ENCODE measurements at regions not wholly inside any gene's neighbourhood (a gene's known extent, or its start where the extent isn't known, plus 50 kb on each side); places are given as distances from the start of the nearest gene placed in this dataset.
"Not testable (repeated sequence)": the region's sequence is repeated elsewhere in the genome, so short reads cannot be mapped to it uniquely, and the experiment has no call there.

DNA sequence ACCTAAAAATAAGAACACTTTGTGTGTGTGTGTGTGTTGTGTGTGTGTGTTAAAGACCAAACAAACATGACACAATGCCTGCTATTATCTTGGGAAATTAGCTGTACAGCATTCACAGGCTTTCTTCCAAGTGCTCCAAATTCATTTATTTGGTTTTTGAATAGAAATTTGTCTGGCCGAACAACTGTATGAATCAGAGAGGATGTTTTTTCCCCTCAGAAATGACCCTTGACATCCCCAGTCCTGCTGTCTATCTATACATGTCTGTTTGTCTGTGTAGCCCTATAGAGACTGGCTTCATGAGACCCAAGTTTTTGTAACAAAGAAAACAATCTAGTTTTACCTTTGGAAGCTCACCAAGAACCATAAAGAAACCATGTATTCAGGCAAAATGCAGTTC lies 549.8 kb downstream of the NSUN3 start:
- DNase-seq = no peak

DNA sequence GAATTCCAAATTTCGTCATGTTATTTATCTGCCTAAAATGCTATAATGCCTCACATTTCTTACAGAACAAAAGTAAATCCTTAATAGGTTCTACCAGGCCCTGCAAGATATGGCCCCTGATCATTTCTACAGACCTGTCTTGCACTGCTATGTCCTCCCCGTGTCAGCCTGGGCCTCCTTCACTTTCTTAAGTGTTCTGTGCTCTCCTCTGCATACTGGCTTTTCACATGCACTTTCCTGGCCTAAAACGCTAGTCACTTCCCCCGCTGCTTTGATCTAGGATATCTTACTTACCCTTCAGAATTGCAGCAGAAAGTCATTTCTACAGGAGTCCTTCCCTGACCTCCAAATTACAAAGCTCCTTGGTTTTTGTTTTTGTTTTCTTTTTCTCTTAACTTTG lies 551.3 kb downstream of the NSUN3 start:
- no peak for DNase-seq

DNA sequence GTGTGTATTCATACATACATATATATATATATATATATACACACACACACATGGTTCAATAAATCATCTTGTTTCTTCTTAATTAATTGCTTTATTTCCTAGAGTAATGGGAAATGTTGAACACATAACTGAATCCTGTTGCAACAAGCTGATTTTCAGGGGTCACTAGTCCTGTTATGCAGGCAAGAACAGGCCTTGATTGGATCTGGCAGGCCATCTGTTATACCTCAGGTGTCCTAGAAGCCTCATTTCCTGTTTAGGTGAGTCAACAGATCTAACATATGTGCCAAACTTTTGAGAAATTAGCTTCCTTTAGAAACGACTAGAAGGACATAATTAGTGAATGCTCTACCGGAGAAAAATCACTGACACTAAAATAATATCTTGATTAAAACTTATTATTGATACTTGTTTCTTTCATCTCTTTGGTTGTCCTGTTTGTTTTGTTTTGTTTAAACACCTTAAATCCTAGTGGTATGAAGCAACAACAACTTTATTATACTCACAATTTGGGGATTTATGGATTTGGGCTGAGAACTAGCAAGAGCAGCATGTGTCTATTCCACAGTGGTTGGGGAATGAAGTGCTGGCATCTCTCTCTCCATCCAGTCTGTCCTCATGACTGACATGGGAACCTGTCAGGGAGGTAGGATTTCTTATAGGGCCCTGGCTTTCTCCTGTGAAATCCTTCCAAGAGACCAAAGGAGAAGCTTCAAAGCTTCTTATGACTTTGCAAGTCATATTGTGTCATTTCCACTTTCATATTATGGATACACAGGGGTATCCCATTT lies 552.6 kb downstream of the NSUN3 start:
- DNase-seq = no peak

DNA sequence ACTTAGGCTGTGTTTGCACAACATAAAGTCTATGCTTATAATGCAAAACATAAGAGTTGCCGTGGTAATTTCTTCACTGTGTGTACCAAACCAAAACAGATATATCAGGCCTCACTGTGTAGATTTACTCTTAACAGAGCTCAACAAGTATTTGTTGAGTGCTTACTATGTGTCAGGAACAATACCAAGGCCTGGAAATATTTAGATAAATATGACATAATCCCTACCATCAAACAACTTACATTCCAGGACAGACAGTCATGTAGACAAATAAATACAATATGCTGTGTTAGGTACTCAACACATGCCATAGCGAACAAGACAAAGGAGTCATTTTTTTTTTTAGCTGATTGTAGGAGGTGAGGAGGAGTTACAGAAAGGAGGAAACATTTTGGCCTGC lies 554.0 kb downstream of the NSUN3 start:
- no peak for DNase-seq

DNA sequence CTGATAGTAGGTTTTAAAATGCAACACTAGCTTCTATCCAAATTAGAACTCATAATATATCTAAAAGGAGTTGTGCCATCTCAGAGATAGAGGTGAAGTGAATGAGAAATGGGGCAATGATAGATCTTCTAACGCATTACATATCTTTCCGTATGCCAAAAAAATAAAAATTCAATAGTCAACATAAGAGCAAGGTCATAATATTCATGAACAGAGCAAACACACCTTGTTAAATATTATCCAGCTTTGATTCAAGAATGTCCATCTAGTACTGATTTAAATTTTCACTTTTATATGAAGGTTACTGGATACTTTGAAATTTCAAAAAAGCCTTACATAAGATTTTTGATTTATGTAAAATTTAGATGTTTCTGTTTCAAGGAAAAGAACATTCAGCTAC lies 554.5 kb downstream of the NSUN3 start:
- DNase-seq = no peak

GRCh38 chr3:94619643-94620042 lies 556.8 kb downstream of the NSUN3 start:
- peak; percentile 24 for DNase-seq

DNA sequence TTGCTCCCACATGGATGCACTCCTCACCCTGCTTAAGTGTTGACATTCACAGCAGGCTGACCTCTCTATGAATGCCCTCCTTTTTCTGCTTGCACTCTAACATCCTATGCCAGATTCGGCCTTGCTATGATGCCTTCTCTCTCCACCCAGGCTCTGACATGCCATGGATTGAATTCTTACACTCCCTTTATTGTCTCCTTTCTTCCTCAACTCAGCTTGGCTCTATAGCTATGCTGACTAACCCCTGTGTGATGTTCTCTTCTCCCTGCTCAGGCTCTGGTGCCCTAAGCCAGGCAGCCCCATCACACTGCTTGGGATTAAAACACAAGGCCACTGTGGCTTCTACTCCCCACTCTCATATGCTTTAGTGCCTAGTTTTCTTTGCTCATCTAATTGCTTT lies 563.7 kb downstream of the NSUN3 start:
- no peak for DNase-seq

DNA sequence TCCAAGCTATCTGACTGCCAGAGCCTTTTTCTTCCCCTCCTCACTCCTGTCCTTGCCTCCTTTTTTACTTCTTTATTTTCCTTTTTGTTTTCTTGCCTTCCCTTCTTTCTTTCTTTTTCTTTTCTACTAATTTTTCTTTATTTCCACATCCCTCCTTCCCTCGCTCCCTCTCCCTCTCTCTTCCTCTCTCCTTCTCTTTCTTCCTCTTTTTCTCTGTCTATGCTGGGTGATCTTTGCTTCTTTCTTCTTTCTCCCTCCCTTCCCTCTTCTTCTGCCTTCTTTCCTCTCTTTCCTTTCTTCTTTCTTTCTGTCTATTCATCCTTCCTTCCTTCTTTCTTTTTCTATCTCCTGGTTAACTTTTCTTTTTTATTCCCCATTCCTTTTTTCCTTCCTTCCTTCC lies 564.8 kb downstream of the NSUN3 start:
- no peak for DNase-seq

DNA sequence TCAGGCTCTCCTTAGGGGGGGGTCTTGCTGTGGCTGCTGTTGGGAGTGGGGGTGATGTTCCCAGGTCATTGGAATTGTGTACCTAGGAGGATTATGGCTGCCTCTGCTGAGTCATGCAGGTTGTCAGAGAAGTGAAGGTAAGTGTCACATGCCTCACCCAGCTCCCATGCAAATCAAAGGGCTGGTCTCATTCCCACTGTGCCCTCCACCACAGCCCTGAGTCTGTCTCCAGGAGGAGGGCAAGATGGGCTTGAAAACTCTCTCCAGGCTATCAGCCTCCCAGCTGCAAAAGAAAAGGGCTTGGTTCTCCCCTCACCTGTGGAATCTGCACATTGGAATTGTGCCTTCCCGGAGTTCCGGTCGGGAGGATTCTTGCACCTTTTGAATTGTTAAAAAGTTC lies 580.5 kb downstream of the NSUN3 start:
- no peak for DNase-seq

DNA sequence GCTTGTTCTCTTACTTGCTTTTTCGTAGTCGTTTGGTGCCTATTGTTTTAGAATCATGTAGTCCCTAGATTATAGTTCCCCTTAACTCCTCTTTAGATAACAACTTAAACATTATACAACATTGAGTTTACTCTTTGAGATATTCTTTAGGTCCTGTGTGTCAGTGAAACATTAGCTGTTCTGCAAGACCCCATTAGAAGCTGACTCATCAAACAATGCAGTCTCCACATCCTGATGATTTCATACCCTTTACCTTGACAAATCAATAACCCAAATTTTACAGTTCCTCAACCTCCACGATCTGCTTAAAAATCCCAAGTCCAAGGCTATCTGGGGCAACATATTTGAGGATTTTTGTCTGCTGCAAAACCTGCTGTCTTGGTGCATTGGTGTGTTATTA lies 582.9 kb downstream of the NSUN3 start:
- no peak for DNase-seq

DNA sequence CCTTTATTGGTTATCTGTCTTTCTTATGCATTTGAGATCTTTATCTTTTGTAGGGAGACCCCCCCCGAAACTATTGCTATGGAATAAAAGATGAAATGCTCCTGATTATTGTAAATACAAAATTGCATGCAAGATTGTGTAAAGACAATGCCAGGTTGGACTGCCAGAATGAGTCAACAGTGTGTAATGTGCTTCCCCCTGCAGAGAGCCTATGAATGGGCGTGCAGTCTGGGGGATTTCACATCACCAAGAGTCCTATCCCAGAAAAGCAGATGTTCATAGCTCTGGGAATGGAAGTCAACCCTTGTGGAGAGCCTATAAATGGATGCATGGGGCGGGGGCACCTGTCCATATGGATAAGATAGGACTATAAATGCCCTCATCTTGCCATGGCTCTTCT lies 584.3 kb downstream of the NSUN3 start:
- DNase-seq = no peak

- not testable (repeated sequence) for DNase-seq
Observed at GRCh38 chr3:94648270-94649180, 585.7 kb downstream of the NSUN3 start.

DNA sequence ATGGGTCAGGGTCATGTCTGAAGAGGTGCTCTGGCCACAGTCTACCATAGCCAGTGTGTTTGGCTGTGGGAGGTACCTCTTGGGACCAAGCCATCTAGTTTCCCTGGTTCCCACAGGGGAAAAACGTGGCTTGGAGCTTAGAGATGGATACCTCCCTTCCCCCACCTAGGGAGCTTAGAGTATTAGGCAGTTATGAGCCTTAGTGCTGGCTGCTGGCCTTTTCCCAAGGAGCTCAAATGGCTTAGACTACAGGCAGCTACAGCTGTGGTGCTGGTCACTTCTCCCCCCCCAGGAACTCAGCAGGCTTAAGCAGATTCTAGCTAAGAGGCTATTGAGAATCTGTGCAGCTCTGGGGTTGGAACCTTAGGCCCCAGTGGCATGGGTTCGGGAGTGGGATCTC lies 591.2 kb downstream of the NSUN3 start:
- DNase-seq = no peak

DNA sequence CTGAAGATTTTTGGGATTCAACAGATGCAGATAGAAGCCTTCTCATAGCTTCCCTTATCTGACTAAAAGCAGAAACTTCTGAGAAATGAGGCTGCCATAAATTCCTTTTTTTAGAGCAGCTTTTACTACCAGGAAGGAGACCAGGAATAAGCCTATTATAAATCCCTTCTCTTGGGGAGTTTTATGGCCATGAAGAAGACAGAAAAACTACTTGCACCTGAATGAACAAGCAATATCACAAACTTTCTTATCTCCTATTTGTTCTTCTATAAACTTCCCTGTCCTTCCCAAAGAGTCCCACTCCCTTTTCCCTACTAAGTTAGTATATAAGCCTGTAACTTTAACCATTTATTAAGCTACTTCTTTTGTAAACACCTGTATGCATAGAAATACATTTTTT lies 603.1 kb downstream of the NSUN3 start:
- no peak for DNase-seq

- no peak for DNase-seq
Observed at GRCh38 chr3:94671078-94671477, 608.2 kb downstream of the NSUN3 start.

DNA sequence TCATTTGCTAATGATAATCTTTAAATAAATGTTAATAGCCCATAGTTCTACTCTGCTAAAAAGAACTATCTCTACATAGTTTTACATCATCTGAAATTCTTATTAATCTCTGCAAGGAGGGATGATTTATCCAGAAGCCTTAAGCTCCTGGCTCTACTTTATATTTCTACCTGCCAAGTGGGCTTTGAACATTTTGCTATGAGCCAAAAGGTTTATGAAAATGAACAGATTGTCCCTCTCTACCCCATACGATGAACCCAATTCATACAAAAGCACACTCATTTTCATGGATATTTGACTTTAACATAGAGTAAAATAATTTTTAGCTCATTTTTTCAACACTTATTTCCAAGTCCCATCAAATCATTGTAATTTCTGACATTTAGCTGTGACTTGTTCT lies 611.0 kb downstream of the NSUN3 start:
- no peak for DNase-seq

DNA sequence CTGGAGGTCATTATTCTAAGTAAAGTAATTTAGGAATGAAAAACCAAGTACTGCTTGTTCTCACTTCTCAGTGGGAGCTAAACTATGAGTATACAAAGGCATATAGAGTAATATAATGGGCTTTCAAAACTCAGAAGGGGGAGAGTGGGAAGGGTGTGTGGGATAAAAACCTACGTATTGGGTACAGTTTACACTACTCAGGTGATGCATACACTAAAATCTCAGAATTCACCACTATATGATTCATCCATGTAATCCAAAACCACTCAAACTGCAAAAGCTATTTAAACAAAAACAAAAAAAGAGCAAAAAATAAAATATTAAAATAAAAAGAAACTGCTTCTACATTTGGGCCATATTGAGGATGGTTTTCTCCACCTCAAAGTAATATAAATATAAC lies 623.3 kb downstream of the NSUN3 start:
- no peak for DNase-seq

DNA sequence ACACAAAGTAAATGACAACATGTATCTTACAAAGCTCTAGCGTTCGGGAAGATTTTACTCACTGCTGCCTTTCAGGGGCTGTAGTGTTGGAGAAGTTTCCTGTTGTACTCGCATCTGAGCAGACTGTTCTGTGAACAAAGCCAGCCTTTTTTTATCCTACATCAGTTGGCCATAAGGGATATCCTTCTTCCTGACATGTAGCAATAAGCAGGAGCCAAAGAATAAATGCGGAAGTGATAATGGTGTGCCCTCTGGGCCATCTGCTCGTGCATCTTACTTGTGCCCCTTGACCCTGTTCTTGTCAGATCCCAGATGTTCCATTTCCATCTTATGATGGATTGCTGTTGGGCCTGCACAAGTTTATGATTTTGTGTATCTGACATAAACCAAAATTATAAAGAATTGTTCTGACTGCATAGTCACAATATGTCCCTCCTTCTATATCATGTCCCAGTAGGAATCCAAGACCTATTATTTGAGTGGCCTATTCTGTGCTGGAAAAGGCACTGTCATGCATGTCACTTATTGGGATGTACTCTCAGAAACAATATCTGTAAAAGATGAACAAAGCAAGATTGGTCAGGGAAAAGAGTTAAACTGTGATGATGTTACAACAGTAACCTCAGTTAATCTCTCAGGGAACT lies 631.3 kb downstream of the NSUN3 start:
- DNase-seq = peak; percentile 4

DNA sequence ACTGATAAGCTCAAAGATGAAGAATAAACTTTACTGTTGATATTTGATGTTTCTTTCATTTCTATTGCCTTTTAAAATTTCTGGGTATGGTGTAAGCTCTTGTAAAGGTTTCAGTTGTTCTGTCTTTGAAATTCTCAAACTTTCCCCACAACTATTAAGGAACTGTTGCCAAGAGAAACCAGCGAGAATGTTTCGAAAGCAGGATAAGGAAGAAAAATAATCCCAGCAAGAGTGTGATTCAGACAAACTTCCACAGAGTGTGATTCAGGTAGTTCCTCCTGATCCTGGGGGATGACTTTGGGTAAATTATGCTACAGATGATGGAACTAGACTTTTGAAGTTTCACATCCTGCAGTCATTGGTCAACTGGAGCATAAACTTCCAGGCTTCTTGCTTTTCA lies 632.0 kb downstream of the NSUN3 start:
- DNase-seq = no peak

DNA sequence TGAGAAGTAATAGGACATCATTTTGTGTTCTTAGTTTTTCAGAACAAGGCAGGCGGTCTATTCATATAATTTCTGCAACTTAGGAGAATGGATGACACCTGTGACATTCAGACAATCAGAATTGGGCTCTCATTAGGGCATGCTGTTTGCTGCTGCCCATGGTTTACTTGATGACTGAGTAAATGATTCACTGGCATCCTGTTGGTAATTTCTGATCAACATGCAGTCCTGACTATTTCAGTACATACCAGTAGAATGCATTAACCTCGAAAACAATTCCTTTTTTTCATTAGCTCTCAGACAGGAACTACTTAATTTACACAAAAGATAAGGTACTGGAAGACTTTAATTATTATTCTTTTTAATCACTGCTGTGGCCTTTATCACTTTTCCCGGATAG lies 641.6 kb downstream of the NSUN3 start:
- DNase-seq = no peak

- DNase-seq = peak; percentile 6
Observed at GRCh38 chr3:94709249-94709902, 646.5 kb downstream of the NSUN3 start.

GRCh38 chr3:94714194-94714593 lies 651.3 kb downstream of the NSUN3 start:
- DNase-seq = no peak

DNA sequence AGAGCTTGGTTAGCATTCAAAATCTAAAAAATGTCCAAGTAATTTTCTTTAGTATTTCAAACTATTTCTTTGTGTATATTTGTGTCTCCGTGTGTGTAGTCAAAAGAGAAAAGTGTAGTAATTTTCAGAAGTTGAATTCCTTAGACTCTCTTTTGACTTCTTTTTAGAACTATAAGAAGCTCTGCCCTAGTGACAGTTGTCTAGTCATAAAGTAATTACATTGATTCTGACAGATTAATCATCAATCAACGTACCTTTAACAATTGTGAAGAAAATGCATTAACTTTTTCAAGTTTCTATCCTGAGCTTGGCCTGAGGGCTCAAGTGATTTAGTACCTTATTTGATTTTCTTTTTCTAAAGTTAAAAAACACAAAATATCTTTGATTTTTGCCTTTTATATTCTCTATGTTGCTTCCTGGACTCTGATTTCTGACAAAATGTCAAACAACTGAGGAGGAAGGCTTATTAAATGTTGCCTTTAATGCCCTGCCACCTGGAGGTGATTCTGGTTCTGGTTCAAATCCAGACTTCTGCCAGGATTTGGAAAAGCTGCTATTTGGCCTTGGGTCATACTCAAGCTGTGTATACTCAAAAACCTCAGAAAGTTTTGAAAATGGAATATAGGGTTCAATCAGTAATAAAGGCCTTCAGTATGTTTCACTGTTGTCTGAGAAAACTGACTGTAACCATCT lies 653.6 kb downstream of the NSUN3 start:
- no peak for DNase-seq
